Activated CD4-positive, alpha-beta T cell treated with anti-CD3 and anti-CD28 coated beads, Interleukin-10, Interleukin-2, amounts not matched to agents 100 ng/mL and 50 ng/mL, durations not matched to agents 16 hours and 8 hours (primary cell): ENCODE measurements at regions not wholly inside any gene's neighbourhood (a gene's known extent, or its start where the extent isn't known, plus 50 kb on each side); places are given as distances from the start of the nearest gene placed in this dataset.
"Not testable (repeated sequence)": the region's sequence is repeated elsewhere in the genome, so short reads cannot be mapped to it uniquely, and the experiment has no call there.

Source experiments
- DNase-seq: peaks from one replicate; pipeline ENCODE4 v3.0.0-alpha.2; 2020

- no peak for DNase-seq
Observed at GRCh38 chr4:63226229-63226628, 1183.0 kb downstream of the TECRL start.

GRCh38 chr4:63222466-63222865 is 1186.8 kb downstream of the TECRL start:
- no peak for DNase-seq

- no peak for DNase-seq
Observed at GRCh38 chr4:63221477-63221876, 1187.8 kb downstream of the TECRL start.

GRCh38 chr4:63218856-63219255 is 1190.4 kb downstream of the TECRL start:
- no peak for DNase-seq

- no peak for DNase-seq
Observed at GRCh38 chr4:63214076-63214475, 1195.2 kb downstream of the TECRL start.

GRCh38 chr4:63211776-63212479 is 1197.3 kb downstream of the TECRL start:
- no peak for DNase-seq

GRCh38 chr4:63211375-63211774 is 1197.9 kb downstream of the TECRL start:
- no peak for DNase-seq

GRCh38 chr4:63193029-63193428 is 1216.2 kb downstream of the TECRL start:
- not testable (repeated sequence) for DNase-seq

- no peak for DNase-seq
Observed at GRCh38 chr4:63171341-63171740, 1237.9 kb downstream of the TECRL start.

- no peak for DNase-seq
Observed at GRCh38 chr4:63170923-63171322, 1238.3 kb downstream of the TECRL start.

DNA sequence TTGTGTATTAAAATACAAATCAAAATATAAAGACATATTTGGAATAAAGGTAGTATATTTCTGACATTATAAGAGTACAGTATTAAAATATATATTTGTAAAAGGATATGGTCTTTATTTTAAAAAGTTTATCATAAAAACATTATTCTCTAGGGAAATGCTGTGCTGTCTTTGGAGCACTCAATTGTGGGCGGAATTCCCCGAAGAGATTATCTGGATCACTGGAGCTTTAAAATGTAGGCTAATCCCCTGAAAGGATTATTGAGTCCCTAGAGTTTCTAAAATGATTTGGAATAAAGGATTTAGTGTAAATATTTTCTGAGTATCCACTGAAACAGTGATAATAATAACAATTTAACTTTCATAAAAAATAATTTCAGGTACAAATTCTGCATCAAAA is 1239.4 kb downstream of the TECRL start:
- DNase-seq: no peak

DNA sequence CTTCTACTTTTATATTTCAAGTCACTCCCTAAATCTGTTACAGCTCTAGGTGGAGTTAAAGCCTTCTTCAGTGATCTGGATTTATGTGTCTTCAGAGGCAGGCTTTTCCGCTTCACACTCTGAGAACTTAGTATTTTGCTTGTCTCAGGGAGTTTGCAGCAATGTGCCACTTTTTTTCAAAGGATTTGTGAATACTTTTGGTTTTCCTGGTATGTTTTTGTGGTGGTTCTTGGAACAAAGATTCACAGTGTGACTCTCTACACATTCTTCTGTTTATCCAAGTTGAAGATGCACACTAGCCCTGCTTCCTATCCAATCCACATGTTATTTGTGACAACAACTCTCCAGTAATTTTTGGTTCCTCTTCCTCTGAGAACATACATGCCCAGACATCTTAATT is 1253.7 kb downstream of the TECRL start:
- DNase-seq: no peak

DNA sequence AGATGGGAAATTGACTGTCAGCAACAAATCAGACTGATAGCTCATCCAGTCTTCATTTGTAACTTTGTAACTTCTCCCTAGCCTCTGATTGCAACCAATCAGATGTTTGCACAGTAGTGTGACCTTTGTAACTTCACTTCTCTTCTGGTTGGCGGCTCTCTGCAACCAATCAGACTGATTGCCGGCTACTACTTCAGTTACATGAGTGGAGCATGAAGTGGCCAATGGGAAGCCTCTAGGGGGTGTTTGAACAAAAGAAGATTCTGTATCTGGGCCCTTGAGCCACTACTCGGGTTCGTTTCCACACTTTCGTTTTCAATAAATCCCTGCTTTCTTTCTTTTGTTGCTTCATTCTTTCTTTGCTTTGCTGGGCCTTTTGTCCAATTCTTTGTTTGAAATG is 1285.8 kb downstream of the TECRL start:
- DNase-seq: no peak

DNA sequence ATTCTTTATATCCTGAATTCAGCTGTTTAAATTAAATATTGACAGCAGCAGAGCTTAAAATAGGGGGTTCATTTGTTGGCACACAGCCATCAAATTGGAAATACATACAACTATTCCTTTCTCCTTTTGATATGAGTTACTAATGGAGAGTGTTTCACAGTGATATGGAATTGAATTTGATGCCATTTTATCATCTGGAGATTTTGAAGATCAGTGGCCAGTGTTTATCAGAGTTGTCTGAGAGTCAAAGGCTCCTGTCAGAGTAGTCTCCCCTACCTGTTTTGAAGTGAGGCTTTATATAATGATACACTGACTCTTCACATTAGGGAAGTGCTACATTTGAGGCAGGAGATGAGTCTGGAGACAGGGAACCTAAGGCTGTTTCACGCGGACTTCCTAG is 1286.3 kb downstream of the TECRL start:
- no peak for DNase-seq

DNA sequence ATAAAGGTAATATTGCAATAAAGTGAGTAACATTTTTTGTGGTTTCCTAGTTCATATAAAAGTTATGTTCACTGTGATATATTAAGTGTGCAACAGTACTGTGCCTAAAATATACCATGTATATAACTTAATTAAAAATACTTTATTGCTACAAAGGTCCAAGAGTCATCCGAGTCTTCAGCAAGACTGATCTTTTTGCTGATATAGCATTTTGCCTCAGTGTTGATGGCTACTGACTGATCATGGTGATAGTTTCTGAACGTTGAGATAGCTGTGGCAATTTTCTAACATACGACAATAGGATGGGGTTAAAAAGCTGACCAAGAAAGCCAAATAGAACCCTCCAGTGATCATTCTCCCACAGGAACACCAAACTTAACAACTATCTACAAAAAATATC is 1302.7 kb downstream of the TECRL start:
- DNase-seq: no peak

- no peak for DNase-seq
Observed at GRCh38 chr4:63105839-63106238, 1303.4 kb downstream of the TECRL start.

- DNase-seq: no peak
Observed at GRCh38 chr4:63090641-63091040, 1318.6 kb downstream of the TECRL start.

DNA sequence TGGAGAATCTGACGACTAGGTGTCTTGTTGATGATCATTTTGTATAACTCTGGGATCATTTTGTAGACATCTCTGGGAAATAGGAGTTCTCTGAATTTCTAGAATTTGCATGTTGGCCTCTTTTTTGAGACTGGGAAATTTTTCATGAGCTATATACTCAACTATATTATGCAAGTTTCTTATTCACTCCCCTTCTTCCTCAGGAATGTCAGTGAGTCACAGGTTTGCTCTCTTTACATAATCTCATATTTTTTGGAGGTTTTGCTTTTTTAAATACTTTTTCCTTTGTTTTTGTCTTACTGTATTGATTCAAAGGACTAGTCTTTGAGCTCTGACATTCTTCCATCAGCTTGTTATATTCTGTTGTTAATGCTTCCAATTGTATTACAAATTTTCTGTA is 1324.2 kb downstream of the TECRL start:
- DNase-seq: no peak

GRCh38 chr4:63080934-63081333 is 1328.3 kb downstream of the TECRL start:
- no peak for DNase-seq

- DNase-seq: no peak
Observed at GRCh38 chr4:63063760-63064159, 1345.5 kb downstream of the TECRL start.

- DNase-seq: not testable (repeated sequence)
Observed at GRCh38 chr4:63062891-63063290, 1346.4 kb downstream of the TECRL start.

- DNase-seq: no peak
Observed at GRCh38 chr4:63049726-63050125, 1359.5 kb downstream of the TECRL start.

DNA sequence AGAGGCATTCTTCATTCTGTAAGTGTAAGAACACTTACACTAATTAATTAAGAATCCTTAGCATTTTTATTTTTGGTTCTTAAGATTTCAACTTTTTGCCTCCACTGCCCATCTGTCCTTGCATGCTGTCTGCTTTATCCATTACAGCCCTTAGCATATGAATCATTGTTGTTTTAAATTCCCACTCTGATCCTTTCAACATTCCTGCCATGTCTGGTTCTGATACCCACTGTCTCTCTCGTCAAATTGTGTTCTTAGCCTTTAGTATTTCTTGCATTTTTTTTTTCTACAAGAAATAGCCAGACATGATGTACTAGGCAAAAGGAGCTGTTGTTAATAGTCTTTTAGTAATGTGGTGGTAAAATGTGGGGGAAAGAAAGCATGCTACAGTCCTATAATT is 1360.0 kb downstream of the TECRL start:
- DNase-seq: no peak

DNA sequence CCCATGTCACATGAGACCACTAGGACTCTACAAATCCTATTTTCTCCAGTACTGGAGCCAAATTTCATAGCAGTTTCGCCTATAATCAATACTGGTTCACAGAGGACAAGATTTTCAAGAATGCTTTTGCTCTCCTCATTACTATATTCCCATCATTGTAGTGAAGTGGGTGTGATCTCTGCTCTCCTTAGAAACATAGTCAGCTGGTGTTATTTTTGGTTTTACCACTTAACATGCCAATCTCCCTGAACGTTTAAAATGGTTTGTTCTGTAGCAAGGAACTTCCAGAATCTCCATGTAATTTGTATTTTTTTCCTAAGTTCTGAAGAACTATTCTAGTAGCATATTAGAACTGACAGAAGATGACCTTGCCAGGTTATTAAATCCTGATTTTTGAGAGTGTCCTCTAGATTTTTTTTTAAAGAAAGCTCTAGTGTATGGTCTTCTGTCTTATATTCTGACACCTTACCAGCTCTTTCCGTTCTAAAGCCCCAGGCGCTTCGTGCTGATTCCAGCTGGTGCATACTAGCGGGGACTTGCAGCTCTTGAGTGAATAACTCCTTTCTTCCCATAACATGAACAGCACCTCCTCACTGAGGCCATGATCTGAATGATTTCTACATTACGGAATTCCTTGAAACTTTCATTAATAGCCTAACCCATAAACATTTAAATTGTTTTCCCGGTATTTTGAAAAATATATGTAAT is 1372.9 kb downstream of the TECRL start:
- DNase-seq: no peak

DNA sequence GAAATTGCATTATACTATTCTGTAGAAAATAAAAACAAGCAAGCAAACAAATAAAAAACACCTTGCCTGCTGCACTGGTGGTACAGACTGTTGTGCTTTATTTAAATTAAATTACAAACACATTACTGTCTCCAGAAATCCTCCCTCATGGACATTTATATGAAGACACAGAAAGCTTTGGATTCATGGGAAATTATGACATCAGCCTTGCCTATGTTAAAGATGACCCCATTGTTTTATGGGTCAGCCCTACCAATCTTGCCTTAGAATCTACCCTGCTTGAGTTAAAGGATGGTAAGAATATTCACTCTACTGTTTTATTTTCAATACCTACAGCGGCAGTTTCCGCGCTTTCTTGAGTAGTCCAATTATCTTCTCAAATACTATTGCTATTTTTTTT is 1379.9 kb downstream of the TECRL start:
- no peak for DNase-seq
